GM12878 (cell line): ENCODE measurements at regions not wholly inside any gene's neighbourhood (a gene's known extent, or its start where the extent isn't known, plus 50 kb on each side); places are given as distances from the start of the nearest gene placed in this dataset.

Experiments used
- CREB1 ChIP-seq: IDR thresholded peaks from 2 replicates; pipeline ENCODE4 v1.6.1; 2012; ENCODE audit warnings: low read depth, mild to moderate bottlenecking, inconsistent platforms
- ESRRA ChIP-seq: IDR thresholded peaks from 2 replicates; pipeline ENCODE4 v1.6.1; 2012; ENCODE audit warnings: mild to moderate bottlenecking, low read length, improper control_type of control experiment
- MYB ChIP-seq: fragments of 150-350 bp; IDR thresholded peaks from 2 replicates; pipeline ENCODE4 v1.6.1; 2014; ENCODE audit warnings: mild to moderate bottlenecking, low read depth, low read length, borderline replicate concordance
- POLR2AphosphoS2 ChIP-seq: IDR thresholded peaks from 2 replicates; pipeline ENCODE4 v1.6.1; 2011; ENCODE audit warnings: low read depth, mild to moderate bottlenecking, low read length, improper control_type of control experiment, moderate library complexity
- SMAD1 ChIP-seq: fragments of 450-650 bp; IDR thresholded peaks from 2 replicates; pipeline ENCODE4 v1.6.1; 2018; ENCODE audit warnings: mild to moderate bottlenecking, low read depth; ENCODE audit not compliant: partially characterized antibody
- STAT1 ChIP-seq: fragments of 450-650 bp; conservative IDR thresholded peaks from 2 replicates; pipeline ENCODE4 v1.6.1; 2014; ENCODE audit warnings: antibody characterized with exemption, mild to moderate bottlenecking
- WRNIP1 ChIP-seq: IDR thresholded peaks from 2 replicates; pipeline ENCODE4 v1.6.1; 2011; ENCODE audit warnings: low read depth, low read length, improper control_type of control experiment, borderline replicate concordance
- TF ChIP-seq, protein P1 (sequence below): fragments of 450-650 bp; IDR thresholded peaks from 2 replicates; pipeline ENCODE4 v1.6.1; 2016; ENCODE audit warnings: mild to moderate bottlenecking, moderate library complexity, borderline replicate concordance
- TF ChIP-seq, protein P2 (sequence below): fragments of 450-650 bp; IDR thresholded peaks from 2 replicates; pipeline ENCODE4 v1.6.1; 2018; ENCODE audit warnings: borderline replicate concordance, mild to moderate bottlenecking; ENCODE audit not compliant: partially characterized antibody
- TF ChIP-seq, protein P3 (sequence below): IDR thresholded peaks from 2 replicates; pipeline ENCODE4 v1.6.1; 2011; ENCODE audit warnings: low read depth, mild to moderate bottlenecking, low read length, moderate library complexity, borderline replicate concordance; ENCODE audit errors: extremely low read depth
- TF ChIP-seq, protein P4 (sequence below): fragments of 450-650 bp; IDR thresholded peaks from 2 replicates; pipeline ENCODE4 v1.6.1; 2016; ENCODE audit warnings: mild to moderate bottlenecking

DNA sequence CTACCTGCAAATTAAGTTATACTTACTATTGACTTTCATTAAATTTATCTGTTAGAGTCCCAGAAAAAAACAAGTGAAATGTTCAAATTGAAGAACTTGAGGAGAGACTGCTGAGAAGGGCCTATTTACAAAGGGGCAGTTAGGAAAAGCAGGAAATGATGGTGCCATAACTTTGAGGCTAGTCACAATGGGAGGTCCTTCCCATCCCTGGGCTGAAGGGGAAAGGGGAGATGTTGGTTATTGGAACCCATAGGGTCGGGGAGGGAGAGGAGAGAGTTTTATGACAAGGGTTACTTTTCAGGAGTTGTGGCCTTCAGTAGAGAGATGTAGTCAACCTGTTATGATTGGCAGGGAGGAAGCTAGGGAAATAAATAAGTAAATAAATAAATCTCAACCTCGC, 169.1 kb downstream of the DMRT2 start (continued):
- TF ChIP-seq, protein P1, sequence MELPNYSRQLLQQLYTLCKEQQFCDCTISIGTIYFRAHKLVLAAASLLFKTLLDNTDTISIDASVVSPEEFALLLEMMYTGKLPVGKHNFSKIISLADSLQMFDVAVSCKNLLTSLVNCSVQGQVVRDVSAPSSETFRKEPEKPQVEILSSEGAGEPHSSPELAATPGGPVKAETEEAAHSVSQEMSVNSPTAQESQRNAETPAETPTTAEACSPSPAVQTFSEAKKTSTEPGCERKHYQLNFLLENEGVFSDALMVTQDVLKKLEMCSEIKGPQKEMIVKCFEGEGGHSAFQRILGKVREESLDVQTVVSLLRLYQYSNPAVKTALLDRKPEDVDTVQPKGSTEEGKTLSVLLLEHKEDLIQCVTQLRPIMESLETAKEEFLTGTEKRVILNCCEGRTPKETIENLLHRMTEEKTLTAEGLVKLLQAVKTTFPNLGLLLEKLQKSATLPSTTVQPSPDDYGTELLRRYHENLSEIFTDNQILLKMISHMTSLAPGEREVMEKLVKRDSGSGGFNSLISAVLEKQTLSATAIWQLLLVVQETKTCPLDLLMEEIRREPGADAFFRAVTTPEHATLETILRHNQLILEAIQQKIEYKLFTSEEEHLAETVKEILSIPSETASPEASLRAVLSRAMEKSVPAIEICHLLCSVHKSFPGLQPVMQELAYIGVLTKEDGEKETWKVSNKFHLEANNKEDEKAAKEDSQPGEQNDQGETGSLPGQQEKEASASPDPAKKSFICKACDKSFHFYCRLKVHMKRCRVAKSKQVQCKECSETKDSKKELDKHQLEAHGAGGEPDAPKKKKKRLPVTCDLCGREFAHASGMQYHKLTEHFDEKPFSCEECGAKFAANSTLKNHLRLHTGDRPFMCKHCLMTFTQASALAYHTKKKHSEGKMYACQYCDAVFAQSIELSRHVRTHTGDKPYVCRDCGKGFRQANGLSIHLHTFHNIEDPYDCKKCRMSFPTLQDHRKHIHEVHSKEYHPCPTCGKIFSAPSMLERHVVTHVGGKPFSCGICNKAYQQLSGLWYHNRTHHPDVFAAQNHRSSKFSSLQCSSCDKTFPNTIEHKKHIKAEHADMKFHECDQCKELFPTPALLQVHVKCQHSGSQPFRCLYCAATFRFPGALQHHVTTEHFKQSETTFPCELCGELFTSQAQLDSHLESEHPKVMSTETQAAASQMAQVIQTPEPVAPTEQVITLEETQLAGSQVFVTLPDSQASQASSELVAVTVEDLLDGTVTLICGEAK: no peak
- TF ChIP-seq, protein P2, sequence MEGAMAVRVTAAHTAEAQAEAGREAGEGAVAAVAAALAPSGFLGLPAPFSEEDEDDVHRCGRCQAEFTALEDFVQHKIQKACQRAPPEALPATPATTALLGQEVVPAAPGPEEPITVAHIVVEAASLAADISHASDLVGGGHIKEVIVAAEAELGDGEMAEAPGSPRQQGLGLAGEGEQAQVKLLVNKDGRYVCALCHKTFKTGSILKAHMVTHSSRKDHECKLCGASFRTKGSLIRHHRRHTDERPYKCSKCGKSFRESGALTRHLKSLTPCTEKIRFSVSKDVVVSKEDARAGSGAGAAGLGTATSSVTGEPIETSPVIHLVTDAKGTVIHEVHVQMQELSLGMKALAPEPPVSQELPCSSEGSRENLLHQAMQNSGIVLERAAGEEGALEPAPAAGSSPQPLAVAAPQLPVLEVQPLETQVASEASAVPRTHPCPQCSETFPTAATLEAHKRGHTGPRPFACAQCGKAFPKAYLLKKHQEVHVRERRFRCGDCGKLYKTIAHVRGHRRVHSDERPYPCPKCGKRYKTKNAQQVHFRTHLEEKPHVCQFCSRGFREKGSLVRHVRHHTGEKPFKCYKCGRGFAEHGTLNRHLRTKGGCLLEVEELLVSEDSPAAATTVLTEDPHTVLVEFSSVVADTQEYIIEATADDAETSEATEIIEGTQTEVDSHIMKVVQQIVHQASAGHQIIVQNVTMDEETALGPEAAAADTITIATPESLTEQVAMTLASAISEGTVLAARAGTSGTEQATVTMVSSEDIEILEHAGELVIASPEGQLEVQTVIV: no peak
- TF ChIP-seq SMAD1: no peak
- TF ChIP-seq STAT1: no peak
- no peak for TF ChIP-seq POLR2AphosphoS2
- no peak for TF ChIP-seq CREB1
- TF ChIP-seq, protein P3, sequence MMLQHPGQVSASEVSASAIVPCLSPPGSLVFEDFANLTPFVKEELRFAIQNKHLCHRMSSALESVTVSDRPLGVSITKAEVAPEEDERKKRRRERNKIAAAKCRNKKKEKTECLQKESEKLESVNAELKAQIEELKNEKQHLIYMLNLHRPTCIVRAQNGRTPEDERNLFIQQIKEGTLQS: no peak
- TF ChIP-seq ESRRA: no peak
- TF ChIP-seq MYB: no peak
- TF ChIP-seq WRNIP1: no peak
- TF ChIP-seq, protein P4, sequence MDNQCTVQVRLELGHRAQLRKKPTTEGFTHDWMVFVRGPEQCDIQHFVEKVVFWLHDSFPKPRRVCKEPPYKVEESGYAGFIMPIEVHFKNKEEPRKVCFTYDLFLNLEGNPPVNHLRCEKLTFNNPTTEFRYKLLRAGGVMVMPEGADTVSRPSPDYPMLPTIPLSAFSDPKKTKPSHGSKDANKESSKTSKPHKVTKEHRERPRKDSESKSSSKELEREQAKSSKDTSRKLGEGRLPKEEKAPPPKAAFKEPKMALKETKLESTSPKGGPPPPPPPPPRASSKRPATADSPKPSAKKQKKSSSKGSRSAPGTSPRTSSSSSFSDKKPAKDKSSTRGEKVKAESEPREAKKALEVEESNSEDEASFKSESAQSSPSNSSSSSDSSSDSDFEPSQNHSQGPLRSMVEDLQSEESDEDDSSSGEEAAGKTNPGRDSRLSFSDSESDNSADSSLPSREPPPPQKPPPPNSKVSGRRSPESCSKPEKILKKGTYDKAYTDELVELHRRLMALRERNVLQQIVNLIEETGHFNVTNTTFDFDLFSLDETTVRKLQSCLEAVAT: no peak
